ENCODE measurements at regions not wholly inside any gene's neighbourhood (a gene's known extent, or its start where the extent isn't known, plus 50 kb on each side); places are given as distances from the start of the nearest gene placed in this dataset.

GRCh38 chr12:5267603-5268423, 164.1 kb upstream of the NTF3 start:
- Histone ChIP-seq H3K36me3 (no peaks in the 10 kb centered on the region), H3K9ac (no peak overlapping the region), H3K79me2 (ENCODE audit: low read depth) (no peaks in the 10 kb centered on the region), H3K4me2 (no peak overlapping the region), H3K4me1 (peaks cover 11% of the 10 kb centered on the region), H3F3A (ENCODE audit: low read depth) (no peaks in the 10 kb centered on the region), H3K9me3 (ENCODE audit: low read depth) (no peaks in the 10 kb centered on the region), H3K27ac (no peak overlapping the region), H4K20me1 (ENCODE audit: low read depth) (no peaks in the 10 kb centered on the region), H3K4me3 (no peak overlapping the region), H3K27me3 (no peaks in the 10 kb centered on the region), H2AFZ (replicated peaks) (no peak overlapping the region)
- no peak overlapping the region for H3K27ac Mint-ChIP-seq
- no peak overlapping the region for H3K4me3 Mint-ChIP-seq
- no peaks in the 10 kb centered on the region for H3K9me3 Mint-ChIP-seq
- H3K27me3 Mint-ChIP-seq (ENCODE audit: insufficient read depth, low read depth), result no peaks in the 10 kb centered on the region
- no peaks in the 10 kb centered on the region for H3K36me3 Mint-ChIP-seq
- TF ChIP-seq EZH2phosphoT487 (IDR thresholded peaks at IDR 0.05), result no peak
- TF ChIP-seq CTCF (IDR thresholded peaks at IDR 0.05), result no peak
- TF ChIP-seq EZH2 (IDR thresholded peaks at IDR 0.05), result no peak
- DNase-seq (ENCODE audit: low spot score), result no peak
- no peaks in the 10 kb centered on the region for H3K4me1 Mint-ChIP-seq

- Mint-ChIP-seq H3K27ac (no peak overlapping the region), H3K36me3 (no peaks in the 10 kb centered on the region), H3K27me3 (ENCODE audit: insufficient read depth, low read depth) (no peaks in the 10 kb centered on the region), H3K4me1 (peaks cover 5% of the 10 kb centered on the region), H3K9me3 (no peaks in the 10 kb centered on the region), H3K4me3 (no peak overlapping the region)
- Histone ChIP-seq H3K36me3 (no peaks in the 10 kb centered on the region), H4K20me1 (ENCODE audit: low read depth) (no peaks in the 10 kb centered on the region), H3K27ac (no peak overlapping the region), H3K27me3 (no peaks in the 10 kb centered on the region), H2AFZ (replicated peaks) (no peak overlapping the region), H3K4me1 (peaks cover 18% of the 10 kb centered on the region), H3K4me2 (peak overlapping the region; percentile 12), H3K9ac (no peak overlapping the region), H3K79me2 (ENCODE audit: low read depth) (no peaks in the 10 kb centered on the region), H3F3A (ENCODE audit: low read depth) (peaks cover 5% of the 10 kb centered on the region), H3K9me3 (ENCODE audit: low read depth) (no peaks in the 10 kb centered on the region), H3K4me3 (no peak overlapping the region)
- TF ChIP-seq EZH2phosphoT487 (IDR thresholded peaks at IDR 0.05) (no peak), CTCF (IDR thresholded peaks at IDR 0.05) (no peak), EZH2 (IDR thresholded peaks at IDR 0.05) (no peak)
- DNase-seq (ENCODE audit: low spot score), result no peak
Observed at GRCh38 chr12:5268424-5269210, 163.3 kb upstream of the NTF3 start.

- H3K4me2 ChIP-seq, result no peak overlapping the region
- H3K9me3 ChIP-seq (ENCODE audit: low read depth), result no peaks in the 10 kb centered on the region
- H3K4me1 Mint-ChIP-seq, result peaks cover 16% of the 10 kb centered on the region
- no peaks in the 10 kb centered on the region for H3K36me3 Mint-ChIP-seq
- no peaks in the 10 kb centered on the region for H4K20me1 ChIP-seq (ENCODE audit: low read depth)
- H3K36me3 ChIP-seq, result no peaks in the 10 kb centered on the region
- TF ChIP-seq EZH2 (IDR thresholded peaks at IDR 0.05), result no peak
- TF ChIP-seq EZH2phosphoT487 (IDR thresholded peaks at IDR 0.05), result no peak
- no peak for TF ChIP-seq CTCF (IDR thresholded peaks at IDR 0.05)
- H2AFZ ChIP-seq (replicated peaks), result no peak overlapping the region
- no peak for DNase-seq (ENCODE audit: low spot score)
- H3K79me2 ChIP-seq (ENCODE audit: low read depth), result no peaks in the 10 kb centered on the region
- H3K4me1 ChIP-seq, result peaks cover 26% of the 10 kb centered on the region
- H3K4me3 ChIP-seq, result no peak overlapping the region
- no peaks in the 10 kb centered on the region for H3K9me3 Mint-ChIP-seq
- H3K27ac ChIP-seq, result no peak overlapping the region
- H3K9ac ChIP-seq, result no peak overlapping the region
- H3F3A ChIP-seq (ENCODE audit: low read depth), result peaks cover 9% of the 10 kb centered on the region
- H3K27me3 ChIP-seq, result no peaks in the 10 kb centered on the region
- H3K27ac Mint-ChIP-seq, result no peak overlapping the region
- no peaks in the 10 kb centered on the region for H3K27me3 Mint-ChIP-seq (ENCODE audit: insufficient read depth, low read depth)
- no peak overlapping the region for H3K4me3 Mint-ChIP-seq
Observed at GRCh38 chr12:5269846-5270245, 162.1 kb upstream of the NTF3 start.
